NCI-H774 (cell line): ENCODE measurements at regions not wholly inside any gene's neighbourhood (a gene's known extent, or its start where the extent isn't known, plus 50 kb on each side); places are given as distances from the start of the nearest gene placed in this dataset.

Source experiments
- DNase-seq: peaks from one replicate; lab custom pipeline; 2025; lab: John Stamatoyannopoulos, UW

DNA sequence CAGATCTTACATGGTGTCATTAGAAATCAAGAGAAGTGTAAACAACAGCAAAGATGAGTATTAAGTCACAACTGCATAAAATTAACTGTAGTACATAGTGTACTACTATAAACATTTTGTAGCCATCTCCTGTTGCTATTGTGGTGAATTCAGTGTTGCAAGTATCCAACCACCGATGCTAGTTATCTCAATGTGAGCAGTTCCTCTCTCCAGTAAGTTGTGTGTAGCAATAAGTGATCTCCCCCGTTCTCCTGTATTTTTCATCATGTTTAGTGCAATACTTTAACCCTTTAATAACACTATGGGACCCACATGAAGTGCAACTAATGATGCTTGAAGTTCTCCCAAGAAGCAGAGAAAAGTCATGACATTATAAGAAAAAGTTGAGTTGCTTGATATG is 264.7 kb upstream of the KCNH8 start:
- no peak for DNase-seq

DNA sequence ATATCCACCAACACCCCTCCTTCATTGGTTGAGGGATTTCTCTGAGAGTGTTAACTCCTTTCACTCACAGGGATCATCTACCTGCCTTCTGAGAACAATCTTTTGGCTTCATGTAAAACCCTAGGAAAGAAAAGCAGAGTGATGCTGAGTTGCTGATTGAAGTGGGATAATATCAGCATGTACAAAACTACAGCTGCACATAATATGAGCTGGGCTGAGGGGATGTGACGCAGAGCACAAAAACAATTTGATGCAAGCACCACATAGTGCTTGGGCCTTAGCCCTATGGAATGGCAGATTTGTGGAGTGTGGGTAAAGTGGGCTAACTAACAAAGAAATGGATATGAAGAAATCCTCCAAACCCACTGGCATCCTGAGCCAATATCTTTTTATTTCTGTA is 267.6 kb upstream of the KCNH8 start:
- no peak for DNase-seq

DNA sequence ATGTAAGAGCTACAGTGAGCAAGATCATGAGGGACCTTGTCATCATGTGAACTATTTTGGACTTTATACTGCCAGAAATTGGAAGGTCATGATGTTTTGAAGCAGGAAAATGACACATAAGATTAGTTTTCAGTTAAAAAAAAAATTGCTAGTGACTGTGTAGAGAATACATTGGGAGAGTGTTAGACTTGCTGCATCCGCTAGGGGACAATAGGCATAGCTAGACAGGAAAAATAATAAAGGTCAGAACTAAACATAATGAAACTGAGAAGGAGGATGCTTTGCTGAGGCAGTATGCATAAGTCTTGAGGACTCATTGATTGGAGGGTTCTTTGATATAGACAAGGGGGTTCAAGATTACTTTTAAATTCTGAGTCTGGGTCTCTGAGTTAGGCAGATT is 275.8 kb upstream of the KCNH8 start:
- no peak for DNase-seq

- DNase-seq = no peak
Observed at GRCh38 chr3:18870642-18871041, 277.7 kb upstream of the KCNH8 start.

GRCh38 chr3:18870074-18870640 is 278.2 kb upstream of the KCNH8 start:
- no peak for DNase-seq

DNA sequence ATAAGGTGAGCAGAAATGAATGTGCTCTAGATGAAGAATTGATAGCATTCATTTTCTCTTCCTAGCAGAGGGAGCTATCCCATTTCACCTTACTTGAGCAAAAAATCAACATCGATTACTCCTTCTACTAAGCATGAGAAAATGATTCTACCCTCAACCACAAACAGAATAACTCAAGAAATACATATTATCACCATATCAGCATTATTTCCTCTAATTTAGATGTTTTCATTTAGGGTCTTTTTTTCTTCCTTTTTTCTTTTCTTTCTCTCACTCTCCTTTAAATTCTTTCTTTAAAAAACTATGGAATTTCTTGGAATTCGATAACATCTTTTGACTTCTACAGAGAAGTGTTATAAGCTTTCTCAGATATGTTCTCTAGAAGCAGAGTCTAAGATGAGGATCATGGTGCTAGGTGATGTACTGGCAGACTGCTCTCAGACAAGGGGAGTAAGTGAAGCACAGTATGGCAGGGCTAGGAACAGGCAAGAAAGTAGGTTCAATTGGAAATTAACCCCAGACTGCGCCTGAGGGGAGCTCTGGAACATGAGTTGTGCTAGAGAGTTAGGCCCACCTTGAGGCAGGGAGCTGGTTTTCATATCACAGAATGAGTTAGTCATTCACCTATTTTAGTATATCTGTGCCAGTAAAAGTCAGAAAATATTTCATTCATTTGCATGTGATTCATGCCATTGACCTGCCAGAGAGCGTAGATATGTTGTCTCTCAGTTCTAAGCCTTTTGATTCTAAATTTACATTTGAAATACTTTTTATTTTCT is 279.2 kb upstream of the KCNH8 start:
- no peak for DNase-seq

- no peak for DNase-seq
Observed at GRCh38 chr3:18866899-18867298, 281.4 kb upstream of the KCNH8 start.

DNA sequence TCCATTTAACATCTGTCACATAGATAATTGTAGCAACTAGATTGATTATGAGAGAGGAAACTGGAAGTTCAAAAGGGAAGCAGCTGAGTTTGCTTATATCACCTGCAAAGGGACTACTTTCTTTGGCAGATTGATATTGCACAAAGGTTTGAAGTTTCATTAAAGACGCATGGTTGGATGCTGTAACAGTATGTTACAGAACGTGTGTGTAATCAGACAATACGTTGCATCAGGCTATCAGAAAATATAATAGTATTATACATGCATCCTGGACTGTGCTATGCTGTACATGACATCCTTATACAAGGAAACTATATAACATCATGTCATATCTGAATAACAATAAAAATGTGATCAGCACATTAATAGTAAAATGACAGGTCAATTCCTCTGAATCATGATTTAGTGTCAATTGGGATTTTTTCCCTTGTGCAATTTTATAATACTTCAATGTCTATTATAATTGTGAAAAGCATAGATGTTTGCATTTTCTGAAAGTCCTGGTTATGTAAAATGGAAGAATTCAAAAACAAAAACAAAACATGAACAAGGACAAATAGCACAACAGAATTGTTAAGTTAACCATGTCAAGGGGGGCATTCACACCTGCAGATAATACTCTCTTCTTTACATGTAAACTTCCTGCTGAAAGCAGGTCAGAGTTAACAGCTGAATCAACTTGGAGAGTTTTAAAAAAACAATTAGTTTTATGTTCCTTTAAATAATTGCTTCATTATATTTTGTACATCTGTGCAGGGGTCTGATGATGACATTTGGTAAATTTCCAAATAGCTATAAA is 283.2 kb upstream of the KCNH8 start:
- DNase-seq = no peak

GRCh38 chr3:18862077-18862476 is 286.2 kb upstream of the KCNH8 start:
- DNase-seq = no peak

DNA sequence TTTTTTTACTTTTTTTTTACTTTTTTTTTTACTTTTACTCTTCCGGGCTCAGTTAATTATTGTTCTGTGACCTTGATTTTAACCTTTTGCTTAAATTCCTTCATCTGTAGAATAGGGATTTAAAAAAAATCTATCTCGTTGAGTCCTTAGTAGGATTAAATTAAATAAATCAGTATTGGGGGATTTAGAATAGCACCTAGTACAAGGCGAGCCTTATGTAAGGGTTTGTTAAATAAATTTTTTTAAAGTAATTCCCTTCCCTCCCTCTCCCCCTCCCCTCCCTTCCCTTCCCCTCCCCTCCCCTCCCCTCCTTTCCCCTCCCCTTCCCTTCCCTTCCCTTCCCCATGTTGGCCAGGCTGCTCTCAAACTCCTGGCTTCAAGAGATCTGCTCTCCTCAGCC is 287.2 kb upstream of the KCNH8 start:
- DNase-seq = no peak

DNA sequence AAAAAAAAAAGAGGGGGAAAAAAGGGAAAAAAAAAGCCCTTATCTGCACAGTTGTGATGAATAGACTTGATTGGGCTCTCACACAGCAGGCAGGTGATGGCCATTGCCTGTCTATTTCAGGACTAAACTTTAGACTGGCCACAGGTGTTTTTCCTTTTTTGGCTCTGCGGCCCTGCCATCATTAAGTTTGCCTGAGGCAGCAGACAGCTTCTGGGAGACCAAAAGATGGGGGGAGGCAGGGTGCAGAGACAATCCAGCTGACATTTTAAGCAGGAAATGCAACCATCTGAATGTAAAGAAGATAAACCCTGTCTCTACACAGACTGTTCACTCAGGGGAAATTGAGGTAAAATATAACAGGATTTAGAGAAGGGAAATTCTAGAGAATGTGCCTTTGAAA is 295.0 kb upstream of the KCNH8 start:
- no peak for DNase-seq

DNA sequence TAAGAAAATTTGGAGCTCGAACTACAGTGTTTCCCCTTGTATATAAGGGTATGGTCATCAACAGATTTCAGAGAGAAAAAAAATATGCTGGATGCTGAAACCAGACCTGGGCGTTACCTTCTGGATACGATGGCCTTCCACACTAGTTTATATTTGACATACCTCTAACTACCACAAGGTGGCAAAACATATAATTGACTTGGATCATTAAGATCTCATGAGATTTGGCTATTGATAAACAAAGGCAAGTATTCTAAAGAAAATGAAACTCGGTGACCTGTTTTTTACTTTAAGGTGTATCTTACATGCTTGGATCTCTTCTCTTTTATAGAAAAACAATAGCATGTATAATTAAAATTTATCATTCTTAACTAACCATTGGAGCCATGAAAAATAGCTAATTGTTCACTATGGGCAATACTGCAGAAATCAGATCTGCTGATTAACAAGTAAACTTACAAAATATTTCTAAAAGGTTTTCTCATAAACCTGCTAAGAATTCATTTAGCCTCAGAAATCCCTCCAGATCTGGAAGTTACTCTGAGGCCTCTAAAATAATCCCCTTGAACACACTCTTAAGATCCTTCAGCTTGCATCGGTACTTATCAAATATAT is 300.6 kb upstream of the KCNH8 start:
- DNase-seq = no peak

GRCh38 chr3:18843983-18844382 is 304.3 kb upstream of the KCNH8 start:
- DNase-seq = no peak

DNA sequence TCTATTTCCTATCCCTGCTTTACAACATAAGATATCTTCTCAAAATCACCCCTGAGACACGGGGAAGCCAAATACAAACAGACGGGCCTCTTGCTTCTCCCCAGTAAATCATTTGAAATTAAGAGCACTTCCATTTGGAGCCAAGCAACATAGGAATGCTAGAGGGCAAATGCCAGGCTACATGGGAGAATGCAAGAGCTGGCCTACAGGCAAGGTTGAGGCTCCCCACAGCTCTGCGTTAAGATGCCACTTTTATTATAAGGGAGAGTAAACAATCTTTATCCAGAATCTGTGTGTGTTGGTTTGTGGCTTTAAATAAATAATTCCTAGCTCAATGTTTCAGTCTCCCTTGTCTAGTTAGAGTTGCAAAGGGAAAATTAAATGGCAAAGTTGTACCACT is 305.1 kb upstream of the KCNH8 start:
- no peak for DNase-seq

GRCh38 chr3:18841422-18842343 is 306.6 kb upstream of the KCNH8 start:
- DNase-seq = no peak

- no peak for DNase-seq
Observed at GRCh38 chr3:18840535-18841137, 307.7 kb upstream of the KCNH8 start.

DNA sequence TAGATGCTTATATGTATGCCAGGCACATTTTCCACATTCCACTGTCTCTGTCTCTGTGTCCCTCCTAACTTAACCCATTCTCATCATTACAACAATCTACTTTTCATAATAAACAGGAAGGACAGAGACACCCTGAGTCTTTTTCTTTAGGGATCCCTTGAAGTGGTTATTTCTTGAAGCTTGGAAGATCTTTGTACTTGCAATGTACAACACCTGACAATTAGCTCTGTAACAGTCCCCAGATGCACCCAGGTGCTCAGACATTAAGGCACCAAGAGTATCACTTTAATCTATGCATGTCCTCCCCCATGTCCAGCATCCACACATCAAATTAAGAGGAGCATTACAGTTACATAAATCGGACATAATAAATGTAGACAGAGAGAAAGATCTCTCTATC is 309.6 kb upstream of the KCNH8 start:
- DNase-seq = no peak

- no peak for DNase-seq
Observed at GRCh38 chr3:18837137-18837755, 311.1 kb upstream of the KCNH8 start.

GRCh38 chr3:18835021-18835420 is 313.3 kb upstream of the KCNH8 start:
- no peak for DNase-seq

DNA sequence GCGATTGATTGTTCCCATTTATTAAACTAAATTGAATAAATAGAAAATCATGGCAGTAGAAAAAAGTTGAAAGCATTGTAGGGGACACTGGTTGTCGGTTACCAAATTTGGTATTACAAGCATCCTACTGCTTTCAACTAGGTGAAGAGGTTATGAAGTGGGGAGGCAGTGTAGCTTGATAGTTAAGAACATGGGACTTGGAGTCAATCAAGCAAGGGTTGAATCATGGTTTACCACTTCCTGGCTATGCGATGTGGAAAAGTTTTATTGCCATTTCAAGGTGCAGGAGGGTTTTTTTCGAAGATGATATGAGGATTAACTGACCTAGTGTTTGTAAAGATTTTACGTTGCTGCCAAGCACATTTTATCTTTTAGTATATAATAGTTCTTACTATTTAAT is 318.2 kb upstream of the KCNH8 start:
- no peak for DNase-seq

DNA sequence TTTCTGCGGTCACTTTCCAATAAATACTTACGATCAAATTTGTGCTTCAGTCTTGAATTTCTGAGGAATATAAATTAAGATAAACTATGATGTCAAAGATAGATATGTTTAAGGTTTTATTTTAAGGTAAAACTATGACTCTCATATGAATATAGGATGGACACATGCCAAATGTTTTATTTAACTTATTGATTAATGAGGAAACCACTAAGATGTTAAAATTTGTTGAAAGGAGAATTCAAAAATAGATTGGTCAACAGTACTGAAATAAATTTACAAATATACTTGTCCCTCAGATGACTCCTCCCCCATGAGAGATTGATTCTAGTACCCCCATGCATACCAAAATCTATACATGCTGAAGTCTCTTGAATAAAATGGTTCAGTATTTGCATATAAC is 319.7 kb upstream of the KCNH8 start:
- DNase-seq = no peak
